GM10847 (cell line): ENCODE measurements at regions not wholly inside any gene's neighbourhood (a gene's known extent, or its start where the extent isn't known, plus 50 kb on each side); places are given as distances from the start of the nearest gene placed in this dataset.

Experiments
- POLR2A ChIP-seq: IDR thresholded peaks from 2 replicates; pipeline ENCODE4 v1.6.1; 2011; ENCODE audit not compliant: insufficient read length; ENCODE audit errors: extremely low read depth

- TF ChIP-seq POLR2A: no peak
Measured at GRCh38 chr3:71854706-71855105, 69.8 kb upstream of the PROK2 start.

- no peak for TF ChIP-seq POLR2A
Measured at GRCh38 chr3:71854096-71854495, 69.1 kb upstream of the PROK2 start.

DNA sequence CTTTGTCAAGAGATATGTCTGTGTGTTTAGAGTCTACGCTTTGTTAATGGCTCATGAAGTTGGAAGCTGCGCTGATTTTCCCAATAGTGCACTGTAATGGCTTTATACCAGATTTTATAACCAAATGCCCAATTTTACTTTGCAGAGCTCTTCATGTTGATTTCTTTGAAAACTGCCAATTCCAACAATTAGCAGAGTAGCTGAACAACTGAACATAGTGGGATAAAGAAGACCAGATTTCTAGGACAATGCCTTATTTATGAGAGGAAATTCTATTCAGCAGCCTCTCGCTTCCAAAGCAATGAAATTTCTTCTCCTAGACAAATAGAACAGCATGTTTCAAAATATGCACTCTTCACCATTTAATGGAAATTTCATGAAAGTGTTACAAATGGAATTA is 66.9 kb upstream of the PROK2 start:
- TF ChIP-seq POLR2A: no peak

GRCh38 chr3:71850654-71851053 is 65.7 kb upstream of the PROK2 start:
- no peak for TF ChIP-seq POLR2A

GRCh38 chr3:71849681-71850080 is 64.7 kb upstream of the PROK2 start:
- TF ChIP-seq POLR2A: no peak

GRCh38 chr3:71847794-71848193 is 62.8 kb upstream of the PROK2 start:
- no peak for TF ChIP-seq POLR2A

DNA sequence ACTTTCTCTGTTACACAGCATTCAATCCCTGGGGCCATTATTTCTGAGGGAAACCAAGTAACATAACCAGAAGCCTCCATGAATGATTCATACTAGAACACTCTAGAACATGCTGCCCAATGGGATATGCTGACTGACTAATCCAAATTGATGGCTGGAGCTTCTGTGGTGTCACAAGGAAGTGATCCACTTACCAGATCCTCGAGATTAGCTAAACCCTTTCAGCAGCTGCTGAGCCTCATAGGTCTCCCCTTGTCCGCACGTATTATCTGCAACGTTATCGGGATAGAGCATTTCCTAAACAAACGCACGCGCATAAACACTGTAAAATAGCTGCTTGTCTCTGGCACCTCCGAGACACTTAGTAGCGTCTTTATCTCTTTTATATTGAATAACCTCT is 61.2 kb upstream of the PROK2 start:
- no peak for TF ChIP-seq POLR2A

DNA sequence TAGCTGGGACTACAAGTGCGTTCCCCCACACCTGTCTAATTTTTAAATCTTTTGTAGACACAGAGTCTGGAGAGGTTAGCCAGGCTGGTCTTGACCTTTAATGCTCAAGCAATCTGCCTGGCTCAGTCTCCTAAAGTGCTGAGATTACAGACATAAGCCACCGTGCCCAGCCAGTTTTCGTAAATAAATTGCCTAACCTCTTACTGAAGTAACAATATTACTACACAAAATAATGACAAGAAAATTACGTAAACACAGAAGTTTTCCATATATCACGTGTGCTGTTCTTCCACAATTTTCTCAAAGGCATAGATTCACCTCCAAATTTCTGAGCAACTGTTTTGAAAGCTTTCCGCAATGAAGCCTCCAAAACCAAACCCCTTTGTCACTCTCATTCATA is 58.1 kb upstream of the PROK2 start:
- TF ChIP-seq POLR2A: no peak

DNA sequence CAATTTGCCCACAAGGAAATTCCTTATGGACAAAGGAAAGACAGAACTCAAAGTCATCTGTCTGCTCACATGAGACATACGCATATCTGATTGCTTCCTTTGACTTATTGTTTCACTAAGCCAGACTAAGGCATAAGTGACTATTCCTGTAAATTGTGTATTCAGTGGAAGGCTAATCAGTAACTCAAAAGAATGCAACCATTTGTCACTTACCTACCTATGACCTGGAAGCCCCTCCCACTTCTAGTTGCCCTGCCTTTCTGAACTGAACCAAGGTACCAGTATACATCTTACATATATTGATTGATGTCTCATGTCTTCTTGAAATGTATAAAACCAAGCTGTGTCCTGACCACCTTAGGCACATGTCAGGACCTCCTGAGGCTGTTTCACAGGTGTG is 53.5 kb upstream of the PROK2 start:
- no peak for TF ChIP-seq POLR2A
